NB4 (cell line): ENCODE measurements at regions not wholly inside any gene's neighbourhood (a gene's known extent, or its start where the extent isn't known, plus 50 kb on each side); places are given as distances from the start of the nearest gene placed in this dataset.

Experiments used
- CTCF ChIP-seq: IDR thresholded peaks from one replicate; pipeline ENCODE4 v1.5.1; 2012; ENCODE audit warnings: low read depth, low read length
- MAX ChIP-seq: IDR thresholded peaks from 2 replicates; pipeline ENCODE4 v1.6.1; 2011; ENCODE audit warnings: low read depth, low read length

DNA sequence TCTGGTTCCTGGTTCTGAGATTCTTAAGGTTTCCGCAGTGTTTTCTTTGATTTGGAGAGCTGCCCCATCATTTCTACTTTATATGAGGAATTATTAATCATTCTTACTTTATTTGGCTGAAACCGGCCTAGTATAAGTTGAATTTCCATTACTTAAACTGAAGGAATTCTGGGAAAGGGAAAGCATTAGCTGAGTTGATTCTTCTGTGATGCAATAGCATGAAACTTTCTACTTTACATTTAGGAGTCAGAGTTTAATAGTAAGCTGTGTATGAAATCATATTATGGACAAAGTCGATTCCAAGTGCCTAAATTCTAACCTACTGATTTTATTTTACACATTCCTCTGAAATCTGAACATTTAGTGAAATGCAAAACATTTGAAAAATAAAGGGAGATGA lies 1269.7 kb upstream of the ZEB2 start:
- TF ChIP-seq CTCF (no peak), MAX (no peak)
